Esophagus squamous epithelium (tissue), 4 donors: ENCODE measurements at regions not wholly inside any gene's neighbourhood (a gene's known extent, or its start where the extent isn't known, plus 50 kb on each side); places are given as distances from the start of the nearest gene placed in this dataset.

Source experiments
- CTCF ChIP-seq, 6 experiments: fragments of 450-650 bp in 4 of 6; fragments of 200-600 bp in 2 of 6; sonication (generic) in 2 of 6; IDR thresholded peaks; one replicate each; pipeline ENCODE4 v1.5.1; 2016 to 2019; ENCODE audit warnings: antibody characterized with exemption in 6 of 6, mild to moderate bottlenecking in 4 of 6, moderate library complexity in 4 of 6
- POLR2A ChIP-seq, 4 donors: fragments of 450-650 bp; IDR thresholded peaks; one replicate each; pipeline ENCODE4 v1.6.1; 2017; ENCODE audit warnings: antibody characterized with exemption in 4 of 4, mild to moderate bottlenecking in 4 of 4, moderate library complexity in 3 of 4

GRCh38 chr10:31657434-31657872 is 271.2 kb downstream of the ARHGAP12 start:
- no peak for TF ChIP-seq CTCF (IDR thresholded peaks at IDR 0.05)
- TF ChIP-seq POLR2A (IDR thresholded peaks at IDR 0.05): no peak
